ENCODE measurements at regions not wholly inside any gene's neighbourhood (a gene's known extent, or its start where the extent isn't known, plus 50 kb on each side); places are given as distances from the start of the nearest gene placed in this dataset.

GRCh38 chr10:110429301-110429700 lies 68.4 kb upstream of the DUSP5 start:
- no peak for DNase-seq (ENCODE audit: extremely low spot score, unreplicated experiment)
- Mint-ChIP-seq H3K4me3 (ENCODE audit: unreplicated experiment) (no peak overlapping the region), H3K27me3 (ENCODE audit: unreplicated experiment) (no peaks in the 10 kb centered on the region), H3K4me1 (ENCODE audit: unreplicated experiment) (peaks cover 34% of the 10 kb centered on the region), H3K36me3 (ENCODE audit: unreplicated experiment) (no peaks in the 10 kb centered on the region), H3K27ac (ENCODE audit: unreplicated experiment) (peak overlapping the region; percentile 48), H3K9me3 (ENCODE audit: unreplicated experiment) (no peaks in the 10 kb centered on the region)
- TF ChIP-seq CTCF (IDR thresholded peaks at IDR 0.05), result no peak

GRCh38 chr10:110430340-110431273 lies 67.1 kb upstream of the DUSP5 start:
- peaks cover 27% of the 10 kb centered on the region for H3K4me1 Mint-ChIP-seq (ENCODE audit: unreplicated experiment)
- H3K27ac Mint-ChIP-seq (ENCODE audit: unreplicated experiment), result no peak overlapping the region
- H3K36me3 Mint-ChIP-seq (ENCODE audit: unreplicated experiment), result no peaks in the 10 kb centered on the region
- no peak for TF ChIP-seq CTCF (IDR thresholded peaks at IDR 0.05)
- no peaks in the 10 kb centered on the region for H3K27me3 Mint-ChIP-seq (ENCODE audit: unreplicated experiment)
- no peak for DNase-seq (ENCODE audit: extremely low spot score, unreplicated experiment)
- no peaks in the 10 kb centered on the region for H3K9me3 Mint-ChIP-seq (ENCODE audit: unreplicated experiment)
- no peak overlapping the region for H3K4me3 Mint-ChIP-seq (ENCODE audit: unreplicated experiment)

GRCh38 chr10:110431659-110432058 lies 66.0 kb upstream of the DUSP5 start:
- no peaks in the 10 kb centered on the region for H3K36me3 Mint-ChIP-seq (ENCODE audit: unreplicated experiment)
- H3K9me3 Mint-ChIP-seq (ENCODE audit: unreplicated experiment), result no peaks in the 10 kb centered on the region
- H3K27me3 Mint-ChIP-seq (ENCODE audit: unreplicated experiment), result no peaks in the 10 kb centered on the region
- no peak for TF ChIP-seq CTCF (IDR thresholded peaks at IDR 0.05)
- no peak overlapping the region for H3K4me3 Mint-ChIP-seq (ENCODE audit: unreplicated experiment)
- H3K27ac Mint-ChIP-seq (ENCODE audit: unreplicated experiment), result no peak overlapping the region
- DNase-seq (ENCODE audit: extremely low spot score, unreplicated experiment), result no peak
- peaks cover 16% of the 10 kb centered on the region for H3K4me1 Mint-ChIP-seq (ENCODE audit: unreplicated experiment)

- no peak overlapping the region for H3K27ac Mint-ChIP-seq (ENCODE audit: unreplicated experiment)
Observed at GRCh38 chr10:110432084-110432483, 65.6 kb upstream of the DUSP5 start.

More at GRCh38 chr10:110432084-110432483, 65.6 kb upstream of the DUSP5 start:
- Mint-ChIP-seq H3K9me3 (ENCODE audit: unreplicated experiment) (no peaks in the 10 kb centered on the region), H3K4me1 (ENCODE audit: unreplicated experiment) (peaks cover 12% of the 10 kb centered on the region), H3K27me3 (ENCODE audit: unreplicated experiment) (no peaks in the 10 kb centered on the region), H3K4me3 (ENCODE audit: unreplicated experiment) (no peak overlapping the region), H3K36me3 (ENCODE audit: unreplicated experiment) (no peaks in the 10 kb centered on the region)
- no peak for TF ChIP-seq CTCF (IDR thresholded peaks at IDR 0.05)
- no peak for DNase-seq (ENCODE audit: extremely low spot score, unreplicated experiment)
